ENCODE measurements at regions not wholly inside any gene's neighbourhood (a gene's known extent, or its start where the extent isn't known, plus 50 kb on each side); places are given as distances from the start of the nearest gene placed in this dataset.

- no peak overlapping the region for H3K4me2 ChIP-seq (ENCODE audit: low read depth, low read length)
- no peaks in the 10 kb centered on the region for H3K36me3 ChIP-seq (replicated peaks; ENCODE audit: insufficient read depth, low read length)
- no peak overlapping the region for H3K4me3 ChIP-seq (ENCODE audit: low read length)
- H4K20me1 ChIP-seq (ENCODE audit: insufficient read depth, low read length), result no peaks in the 10 kb centered on the region
- H3K27me3 ChIP-seq (replicated peaks; ENCODE audit: insufficient read depth, low read length), result peaks cover 19% of the 10 kb centered on the region
- no peak for DNase-seq
- no peaks in the 10 kb centered on the region for H3K79me2 ChIP-seq (ENCODE audit: low read length)
- H3K4me1 ChIP-seq (ENCODE audit: low read length), result no peaks in the 10 kb centered on the region
- H2AFZ ChIP-seq (ENCODE audit: low read length), result no peak overlapping the region
- H3F3A ChIP-seq (ENCODE audit: insufficient read depth, low read length), result no peaks in the 10 kb centered on the region
- H3K9me3 ChIP-seq (replicated peaks; ENCODE audit: insufficient read depth, low read length), result no peaks in the 10 kb centered on the region
- no peaks in the 10 kb centered on the region for H3K9me2 ChIP-seq (replicated peaks; ENCODE audit: insufficient read depth, low read length)
- TF ChIP-seq EZH2 (optimal IDR thresholded peaks at IDR 0.05; ENCODE audit: low read depth, low read length), result no peak
- H3K9ac ChIP-seq (ENCODE audit: low read length), result no peak overlapping the region
- H3K27ac ChIP-seq (ENCODE audit: low read length), result no peak overlapping the region
Measured at GRCh38 chr3:126269354-126269753, 87.9 kb downstream of the KLF15 start.

GRCh38 chr3:126268866-126269265 is 88.3 kb downstream of the KLF15 start:
- Histone ChIP-seq H3K9me2 (replicated peaks; ENCODE audit: insufficient read depth, low read length) (no peaks in the 10 kb centered on the region), H4K20me1 (ENCODE audit: insufficient read depth, low read length) (no peaks in the 10 kb centered on the region), H3K79me2 (ENCODE audit: low read length) (no peaks in the 10 kb centered on the region), H3K4me3 (ENCODE audit: low read length) (no peak overlapping the region), H3K4me2 (ENCODE audit: low read depth, low read length) (no peak overlapping the region), H3K9me3 (replicated peaks; ENCODE audit: insufficient read depth, low read length) (no peaks in the 10 kb centered on the region), H3K27me3 (replicated peaks; ENCODE audit: insufficient read depth, low read length) (peaks cover 19% of the 10 kb centered on the region), H2AFZ (ENCODE audit: low read length) (no peak overlapping the region), H3K27ac (ENCODE audit: low read length) (no peak overlapping the region), H3K9ac (ENCODE audit: low read length) (no peak overlapping the region), H3F3A (ENCODE audit: insufficient read depth, low read length) (no peaks in the 10 kb centered on the region), H3K4me1 (ENCODE audit: low read length) (no peaks in the 10 kb centered on the region), H3K36me3 (replicated peaks; ENCODE audit: insufficient read depth, low read length) (no peaks in the 10 kb centered on the region)
- no peak for DNase-seq
- TF ChIP-seq CTCF (IDR thresholded peaks at IDR 0.05; ENCODE audit: low read length) (no peak), EZH2phosphoT487 (IDR thresholded peaks at IDR 0.05; ENCODE audit: low read length) (no peak), EZH2 (optimal IDR thresholded peaks at IDR 0.05; ENCODE audit: low read depth, low read length) (no peak)

GRCh38 chr3:126267976-126268615 is 87.7 kb upstream of the ALDH1L1 start:
- no peaks in the 10 kb centered on the region for H3F3A ChIP-seq (ENCODE audit: insufficient read depth, low read length)
- H4K20me1 ChIP-seq (ENCODE audit: insufficient read depth, low read length), result no peaks in the 10 kb centered on the region
- no peak overlapping the region for H3K9ac ChIP-seq (ENCODE audit: low read length)
- H2AFZ ChIP-seq (ENCODE audit: low read length), result no peak overlapping the region
- no peak for TF ChIP-seq EZH2phosphoT487 (IDR thresholded peaks at IDR 0.05; ENCODE audit: low read length)
- no peak for TF ChIP-seq CTCF (IDR thresholded peaks at IDR 0.05; ENCODE audit: low read length)
- no peak for TF ChIP-seq EZH2 (optimal IDR thresholded peaks at IDR 0.05; ENCODE audit: low read depth, low read length)
- H3K27me3 ChIP-seq (replicated peaks; ENCODE audit: insufficient read depth, low read length), result peaks cover 19% of the 10 kb centered on the region
- H3K9me3 ChIP-seq (replicated peaks; ENCODE audit: insufficient read depth, low read length), result no peaks in the 10 kb centered on the region
- H3K36me3 ChIP-seq (replicated peaks; ENCODE audit: insufficient read depth, low read length), result no peaks in the 10 kb centered on the region
- H3K9me2 ChIP-seq (replicated peaks; ENCODE audit: insufficient read depth, low read length), result no peaks in the 10 kb centered on the region
- no peak overlapping the region for H3K4me2 ChIP-seq (ENCODE audit: low read depth, low read length)
- no peaks in the 10 kb centered on the region for H3K4me1 ChIP-seq (ENCODE audit: low read length)
- H3K4me3 ChIP-seq (ENCODE audit: low read length), result no peak overlapping the region
- DNase-seq, result no peak
- H3K79me2 ChIP-seq (ENCODE audit: low read length), result no peaks in the 10 kb centered on the region
- H3K27ac ChIP-seq (ENCODE audit: low read length), result no peak overlapping the region

GRCh38 chr3:126267169-126267975 is 87.0 kb upstream of the ALDH1L1 start:
- Histone ChIP-seq H3K9me2 (replicated peaks; ENCODE audit: insufficient read depth, low read length) (no peaks in the 10 kb centered on the region), H4K20me1 (ENCODE audit: insufficient read depth, low read length) (no peaks in the 10 kb centered on the region), H3K9me3 (replicated peaks; ENCODE audit: insufficient read depth, low read length) (no peaks in the 10 kb centered on the region), H3K9ac (ENCODE audit: low read length) (no peak overlapping the region), H3K79me2 (ENCODE audit: low read length) (no peaks in the 10 kb centered on the region), H3K27ac (ENCODE audit: low read length) (no peak overlapping the region), H3K4me3 (ENCODE audit: low read length) (no peak overlapping the region), H3K4me1 (ENCODE audit: low read length) (no peaks in the 10 kb centered on the region), H3F3A (ENCODE audit: insufficient read depth, low read length) (no peaks in the 10 kb centered on the region), H3K27me3 (replicated peaks; ENCODE audit: insufficient read depth, low read length) (peaks cover 19% of the 10 kb centered on the region), H3K4me2 (ENCODE audit: low read depth, low read length) (no peak overlapping the region), H3K36me3 (replicated peaks; ENCODE audit: insufficient read depth, low read length) (no peaks in the 10 kb centered on the region), H2AFZ (ENCODE audit: low read length) (no peak overlapping the region)
- DNase-seq, result no peak
- TF ChIP-seq EZH2 (optimal IDR thresholded peaks at IDR 0.05; ENCODE audit: low read depth, low read length), result no peak
- no peak for TF ChIP-seq CTCF (IDR thresholded peaks at IDR 0.05; ENCODE audit: low read length)
- TF ChIP-seq EZH2phosphoT487 (IDR thresholded peaks at IDR 0.05; ENCODE audit: low read length), result no peak
